ENCODE measurements at regions not wholly inside any gene's neighbourhood (a gene's known extent, or its start where the extent isn't known, plus 50 kb on each side); places are given as distances from the start of the nearest gene placed in this dataset.

DNA sequence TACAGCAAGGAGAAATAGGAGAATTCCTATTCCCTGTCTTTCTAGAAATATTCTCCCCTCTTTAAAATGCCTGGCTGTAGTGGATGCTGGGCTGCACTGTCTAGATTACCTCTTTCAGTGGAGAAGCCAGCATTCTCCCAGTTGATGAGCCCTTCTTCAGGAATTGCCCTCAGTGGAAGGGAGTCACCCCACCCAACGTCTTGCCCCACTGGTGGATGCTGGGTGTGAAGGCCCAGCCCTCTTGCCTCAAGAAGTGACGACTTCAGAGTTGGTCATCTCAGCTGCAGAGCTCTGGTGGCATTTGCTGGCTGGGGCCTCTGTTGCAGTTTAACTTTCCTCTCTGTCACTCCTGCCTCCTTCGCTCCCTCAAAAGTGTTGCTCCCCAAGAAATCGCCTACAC, 248.2 kb downstream of the ATG4C start:
- Histone ChIP-seq H2AFZ (ENCODE audit: low read length) (no peak overlapping the region), H3K4me3 (ENCODE audit: low read depth, low read length, poor library complexity, severe bottlenecking) (no peak overlapping the region), H3K79me2 (ENCODE audit: insufficient read depth, low read depth, low read length) (no peaks in the 10 kb centered on the region), H4K20me1 (ENCODE audit: insufficient read depth, low read length) (no peaks in the 10 kb centered on the region), H3K4me1 (ENCODE audit: insufficient read depth, low read length, poor library complexity, severe bottlenecking) (no peaks in the 10 kb centered on the region), H3K27ac (ENCODE audit: low read depth, low read length, poor library complexity, severe bottlenecking) (no peak overlapping the region), H3K9me2 (ENCODE audit: insufficient read depth, low read length) (no peaks in the 10 kb centered on the region), H3K4me2 (ENCODE audit: low read length) (no peak overlapping the region), H3K9me3 (ENCODE audit: low read length) (no peaks in the 10 kb centered on the region), H3K36me3 (ENCODE audit: insufficient read depth, low read length) (no peaks in the 10 kb centered on the region)
- intact Hi-C loops (cut with micrococcal nuclease; ENCODE audit: unreplicated experiment): no loop called here
- ChIA-PET POLR2A (no interaction called here), CTCF (ENCODE audit: unreplicated experiment) (no interaction called here)
- BruUV-seq (replicated peaks): no TSS peak
- no peak for TF ChIP-seq CTCF (conservative IDR thresholded peaks at IDR 0.05; ENCODE audit: low read length)
- TF ChIP-seq EZH2phosphoT487 (IDR thresholded peaks at IDR 0.05; ENCODE audit: borderline replicate concordance, low read depth, low read length): no peak
- DNase-seq (ENCODE audit: low spot score): no peak

DNA sequence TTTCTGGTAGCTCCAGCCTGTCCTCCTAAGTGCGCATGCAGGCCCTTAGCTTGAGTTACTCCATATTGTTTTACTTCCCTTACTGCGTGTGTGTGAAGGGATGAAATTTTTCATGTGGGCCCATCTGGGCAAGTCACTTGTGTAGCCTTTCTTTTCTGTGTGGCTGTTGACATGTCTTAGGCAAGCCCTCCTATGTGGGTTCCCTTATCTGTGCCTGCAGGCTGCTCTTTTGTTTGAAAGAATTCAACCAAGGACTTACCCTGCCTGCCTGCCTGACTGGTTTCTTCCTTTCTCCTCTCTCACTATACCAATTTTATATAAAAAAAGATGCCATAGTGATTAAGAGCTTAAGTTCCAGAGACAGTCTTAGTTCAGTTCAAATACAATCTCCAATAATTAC, 249.3 kb downstream of the ATG4C start:
- no peak overlapping the region for H3K27ac ChIP-seq (ENCODE audit: low read depth, low read length, poor library complexity, severe bottlenecking)
- no peak for DNase-seq (ENCODE audit: low spot score)
- CTCF ChIA-PET (ENCODE audit: unreplicated experiment): no interaction called here
- no peak for TF ChIP-seq CTCF (conservative IDR thresholded peaks at IDR 0.05; ENCODE audit: low read length)
- TF ChIP-seq EZH2phosphoT487 (IDR thresholded peaks at IDR 0.05; ENCODE audit: borderline replicate concordance, low read depth, low read length): no peak
- no peaks in the 10 kb centered on the region for H3K9me2 ChIP-seq (ENCODE audit: insufficient read depth, low read length)
- no TSS peak for BruUV-seq (replicated peaks)
- H3K9me3 ChIP-seq (ENCODE audit: low read length): no peaks in the 10 kb centered on the region
- no peaks in the 10 kb centered on the region for H3K4me1 ChIP-seq (ENCODE audit: insufficient read depth, low read length, poor library complexity, severe bottlenecking)
- no peak overlapping the region for H3K4me3 ChIP-seq (ENCODE audit: low read depth, low read length, poor library complexity, severe bottlenecking)
- no peaks in the 10 kb centered on the region for H4K20me1 ChIP-seq (ENCODE audit: insufficient read depth, low read length)
- no peak overlapping the region for H3K4me2 ChIP-seq (ENCODE audit: low read length)
- H3K79me2 ChIP-seq (ENCODE audit: insufficient read depth, low read depth, low read length): no peaks in the 10 kb centered on the region
- intact Hi-C loops (cut with micrococcal nuclease; ENCODE audit: unreplicated experiment): no loop called here
- H2AFZ ChIP-seq (ENCODE audit: low read length): no peak overlapping the region
- POLR2A ChIA-PET: interaction anchor here (0.5 kb wide), 1 partner anchor 825 kb away, joined by 3 read pairs; no protein-coding TSS in a partner anchor
- no peaks in the 10 kb centered on the region for H3K36me3 ChIP-seq (ENCODE audit: insufficient read depth, low read length)

DNA sequence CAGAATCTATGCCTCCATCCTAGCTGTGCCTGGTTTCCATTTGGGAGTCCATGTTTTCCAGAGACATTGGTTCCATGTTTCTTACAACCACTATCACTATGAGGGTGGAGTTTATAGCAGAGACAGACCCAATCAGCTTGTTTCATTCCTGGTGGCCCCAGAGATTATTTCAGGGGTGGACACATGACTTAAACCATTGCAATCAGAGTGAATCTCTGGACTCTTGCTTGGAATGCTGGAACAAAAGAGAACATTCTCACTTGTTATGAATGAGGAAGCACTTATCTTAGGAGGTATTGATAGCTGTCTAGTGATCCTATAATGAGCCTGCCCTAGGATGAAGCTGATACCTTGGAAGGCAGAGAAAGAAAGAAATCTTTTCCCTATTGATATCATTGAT, 250.3 kb downstream of the ATG4C start:
- DNase-seq (ENCODE audit: low spot score): no peak
- no peaks in the 10 kb centered on the region for H4K20me1 ChIP-seq (ENCODE audit: insufficient read depth, low read length)
- H3K9me2 ChIP-seq (ENCODE audit: insufficient read depth, low read length): no peaks in the 10 kb centered on the region
- intact Hi-C loops (cut with micrococcal nuclease; ENCODE audit: unreplicated experiment): no loop called here
- H3K27ac ChIP-seq (ENCODE audit: low read depth, low read length, poor library complexity, severe bottlenecking): no peak overlapping the region
- ChIA-PET POLR2A (interaction anchor here (0.6 kb wide), 1 partner anchor 18 kb away, joined by 3 read pairs; no protein-coding TSS in a partner anchor), CTCF (ENCODE audit: unreplicated experiment) (no interaction called here)
- H3K79me2 ChIP-seq (ENCODE audit: insufficient read depth, low read depth, low read length): no peaks in the 10 kb centered on the region
- no peak overlapping the region for H3K4me3 ChIP-seq (ENCODE audit: low read depth, low read length, poor library complexity, severe bottlenecking)
- no peaks in the 10 kb centered on the region for H3K36me3 ChIP-seq (ENCODE audit: insufficient read depth, low read length)
- H3K4me2 ChIP-seq (ENCODE audit: low read length): no peak overlapping the region
- no TSS peak for BruUV-seq (replicated peaks)
- no peak overlapping the region for H2AFZ ChIP-seq (ENCODE audit: low read length)
- TF ChIP-seq EZH2phosphoT487 (IDR thresholded peaks at IDR 0.05; ENCODE audit: borderline replicate concordance, low read depth, low read length) (no peak), CTCF (conservative IDR thresholded peaks at IDR 0.05; ENCODE audit: low read length) (no peak)
- no peaks in the 10 kb centered on the region for H3K9me3 ChIP-seq (ENCODE audit: low read length)
- no peaks in the 10 kb centered on the region for H3K4me1 ChIP-seq (ENCODE audit: insufficient read depth, low read length, poor library complexity, severe bottlenecking)

All from OCI-LY7 (cell line).